ENCODE measurements at regions not wholly inside any gene's neighbourhood (a gene's known extent, or its start where the extent isn't known, plus 50 kb on each side); places are given as distances from the start of the nearest gene placed in this dataset.
"Not testable (repeated sequence)": the region's sequence is repeated elsewhere in the genome, so short reads cannot be mapped to it uniquely, and the experiment has no call there.

DNA sequence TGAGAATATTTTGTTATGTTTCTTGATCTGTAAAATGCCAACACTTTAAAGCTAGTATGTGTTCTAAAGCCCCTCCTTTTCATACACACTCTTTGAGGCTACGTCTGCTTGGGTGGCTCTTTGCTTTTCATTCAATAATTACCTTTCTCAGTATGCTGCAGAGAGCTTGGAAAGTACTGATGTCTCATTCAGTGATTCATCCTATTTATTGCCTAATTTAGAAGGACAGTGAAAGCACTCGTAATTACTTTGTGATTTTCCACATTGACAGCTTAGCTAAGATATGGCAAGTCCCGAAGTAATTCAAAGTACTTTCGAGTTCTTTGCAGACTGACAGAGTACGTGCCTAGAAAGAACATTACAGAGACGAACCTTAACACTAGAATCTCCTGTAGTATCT lies 57.2 kb downstream of the BMP15 start:
- no peak for DNase-seq

DNA sequence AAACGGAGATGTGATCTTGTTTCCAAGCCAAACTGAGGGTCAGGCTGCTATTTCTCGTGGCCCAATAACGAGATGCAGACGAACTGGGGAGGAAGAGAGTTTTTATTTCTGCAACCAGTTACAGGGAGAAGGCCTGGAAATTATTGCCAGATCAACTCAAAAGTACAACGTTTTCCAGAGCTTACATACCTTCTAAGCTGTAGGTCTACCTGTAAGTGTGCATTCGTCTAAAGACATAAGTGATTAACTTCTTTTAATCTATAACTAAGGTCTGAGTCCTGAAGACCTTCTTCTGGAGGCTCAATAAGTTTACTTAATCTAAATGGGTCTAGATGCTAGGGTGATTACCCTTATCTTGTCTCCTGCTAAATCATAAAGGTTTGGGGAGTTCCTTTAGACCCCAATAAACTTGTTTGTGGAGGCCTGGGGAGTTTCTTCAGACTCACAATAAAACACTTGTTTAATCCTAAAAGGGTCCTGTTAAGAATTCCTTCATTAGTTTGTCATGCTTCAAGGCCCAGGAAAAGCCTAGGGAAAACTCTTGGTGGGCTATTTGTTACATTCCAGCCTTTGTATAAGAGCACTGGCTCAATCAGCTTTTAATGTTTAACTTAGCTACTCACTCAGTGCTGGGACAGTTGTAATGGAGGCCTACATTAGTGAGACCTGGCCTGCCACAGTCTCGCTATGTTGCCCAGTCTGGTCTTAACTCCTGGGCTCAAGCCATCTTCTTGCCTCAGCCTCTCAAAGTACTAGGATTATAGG lies 58.5 kb downstream of the BMP15 start:
- DNase-seq, result not testable (repeated sequence)

DNA sequence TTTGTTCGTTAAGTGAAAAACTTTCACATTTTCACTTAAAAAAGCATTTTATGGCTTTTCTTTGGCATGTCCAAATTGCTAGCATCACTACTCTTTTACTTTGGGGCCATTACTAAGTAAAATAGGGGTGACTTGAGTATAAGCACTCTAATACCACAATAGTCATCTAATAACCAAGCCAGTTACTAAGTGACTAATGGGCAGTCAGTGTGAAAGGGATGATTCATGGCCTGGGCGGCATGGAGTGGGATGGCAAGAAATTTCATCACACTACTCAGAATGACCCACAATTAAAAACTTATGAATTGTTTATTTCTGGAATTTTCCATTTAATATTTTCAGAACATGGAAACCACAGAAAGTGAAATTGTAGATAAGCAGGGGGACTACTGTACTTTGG lies 60.9 kb downstream of the BMP15 start:
- DNase-seq, result no peak

GRCh38 chrX:50973199-50973598 lies 62.7 kb downstream of the BMP15 start:
- DNase-seq, result no peak

- DNase-seq, result no peak
Observed at GRCh38 chrX:50978920-50979682, 68.6 kb downstream of the BMP15 start.

- DNase-seq, result no peak
Observed at GRCh38 chrX:50980251-50980650, 69.7 kb downstream of the BMP15 start.

- no peak for DNase-seq
Observed at GRCh38 chrX:50988649-50989048, 78.1 kb downstream of the BMP15 start.

GRCh38 chrX:50996930-50997329 lies 86.4 kb downstream of the BMP15 start:
- DNase-seq, result no peak

- not testable (repeated sequence) for DNase-seq
Observed at GRCh38 chrX:51000384-51000783, 89.8 kb downstream of the BMP15 start.

DNA sequence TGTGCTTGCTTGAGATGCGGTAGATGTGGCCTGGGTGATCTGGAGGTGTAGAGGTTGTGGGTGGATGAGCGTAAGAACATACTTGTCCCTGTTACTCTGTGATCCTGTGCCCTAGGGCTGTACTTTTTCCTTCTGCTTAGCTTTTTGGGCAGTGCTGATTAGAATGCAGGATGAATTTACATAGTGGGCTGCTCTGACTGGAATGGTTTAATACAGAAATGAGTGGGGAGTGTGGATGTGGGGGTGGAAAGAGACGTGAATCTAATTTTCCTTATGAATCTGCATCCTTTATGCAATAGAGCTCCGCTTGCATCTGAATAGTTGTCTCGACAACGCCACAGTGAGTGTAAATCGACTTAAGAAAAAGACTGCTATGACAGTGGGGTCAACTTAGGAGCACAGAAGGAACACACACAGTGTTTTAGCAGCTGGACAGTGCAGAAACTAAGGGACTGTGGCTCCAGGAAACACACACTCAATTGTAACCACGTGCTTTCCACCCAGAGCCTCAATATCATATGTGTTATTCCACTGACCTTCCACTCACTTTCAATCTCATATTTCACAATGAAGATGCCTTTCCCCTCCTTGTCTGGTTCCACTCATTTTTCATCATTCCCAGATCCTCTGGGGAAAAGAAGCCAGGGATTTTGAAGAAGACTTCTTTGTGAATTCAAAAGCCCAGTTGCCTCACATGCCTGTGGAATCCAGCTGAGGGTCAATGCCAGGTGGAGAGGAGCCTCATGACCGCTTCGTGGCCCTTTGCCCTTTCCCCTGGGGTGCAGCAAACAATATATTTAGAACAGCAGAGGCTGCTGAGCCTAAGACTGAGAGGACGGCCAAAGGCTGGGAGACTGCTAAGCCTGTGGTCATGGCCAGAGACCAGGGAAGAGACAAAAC lies 91.4 kb downstream of the BMP15 start:
- DNase-seq, result not testable (repeated sequence)

GRCh38 chrX:51006064-51006463 lies 95.5 kb downstream of the BMP15 start:
- DNase-seq, result no peak

- DNase-seq, result no peak
Observed at GRCh38 chrX:51024106-51024696, 113.7 kb downstream of the BMP15 start.

DNA sequence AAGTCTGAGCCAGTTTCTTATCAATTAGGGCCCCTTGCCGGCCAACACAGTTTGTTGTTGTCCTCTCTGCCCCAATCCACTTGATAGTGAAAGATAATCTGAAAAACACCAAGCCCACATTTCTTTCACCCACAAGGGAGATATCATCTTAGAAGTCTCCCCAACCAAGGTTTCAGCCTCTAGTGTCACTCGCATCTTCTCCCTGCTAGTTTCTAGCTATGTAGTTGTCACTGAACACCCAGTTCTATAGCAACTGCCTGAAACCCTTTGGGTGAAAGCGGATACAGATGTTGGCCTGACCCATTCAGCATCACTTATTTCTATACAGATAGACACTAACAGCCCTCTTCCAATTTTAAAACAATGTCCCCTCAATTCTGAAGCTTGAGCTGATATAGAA lies 116.3 kb downstream of the BMP15 start:
- DNase-seq, result no peak

DNA sequence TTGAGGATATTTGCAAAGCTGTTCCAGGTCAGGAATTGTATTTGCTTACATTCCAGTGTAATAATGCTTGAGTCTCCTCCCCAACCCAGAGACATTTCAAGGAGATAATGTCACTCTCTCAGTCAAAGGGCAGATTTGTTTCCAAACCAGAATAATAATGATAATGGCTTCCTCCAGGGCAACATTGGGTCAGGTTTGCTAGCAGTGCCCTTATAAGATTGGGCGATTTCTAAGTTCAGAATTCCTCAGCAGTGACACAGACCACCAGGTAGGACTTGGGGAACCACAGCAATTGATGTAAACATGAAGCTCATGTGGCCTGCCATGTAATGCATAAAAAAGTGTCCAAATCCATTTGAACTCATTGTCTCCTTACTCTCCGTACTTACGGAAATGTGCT lies 125.2 kb downstream of the BMP15 start:
- DNase-seq, result no peak

DNA sequence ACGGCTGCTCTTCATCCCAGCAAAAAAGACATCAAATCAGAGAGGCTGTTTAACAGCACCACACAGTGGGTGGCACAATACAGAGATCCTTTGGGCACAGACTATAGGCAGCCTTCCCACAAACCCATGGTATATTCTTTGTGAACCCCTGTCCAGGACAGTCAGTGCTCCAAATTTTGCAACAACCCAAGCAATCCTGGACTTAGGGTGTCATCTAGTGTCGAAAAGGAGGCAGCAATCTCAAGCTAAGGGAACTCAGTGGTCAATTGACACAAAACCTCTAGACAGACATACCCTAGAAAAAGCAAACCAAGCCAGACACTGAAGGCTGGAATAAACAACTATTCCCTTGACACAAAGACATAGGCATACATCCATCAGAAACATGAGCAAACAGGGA lies 137.4 kb downstream of the BMP15 start:
- no peak for DNase-seq

DNA sequence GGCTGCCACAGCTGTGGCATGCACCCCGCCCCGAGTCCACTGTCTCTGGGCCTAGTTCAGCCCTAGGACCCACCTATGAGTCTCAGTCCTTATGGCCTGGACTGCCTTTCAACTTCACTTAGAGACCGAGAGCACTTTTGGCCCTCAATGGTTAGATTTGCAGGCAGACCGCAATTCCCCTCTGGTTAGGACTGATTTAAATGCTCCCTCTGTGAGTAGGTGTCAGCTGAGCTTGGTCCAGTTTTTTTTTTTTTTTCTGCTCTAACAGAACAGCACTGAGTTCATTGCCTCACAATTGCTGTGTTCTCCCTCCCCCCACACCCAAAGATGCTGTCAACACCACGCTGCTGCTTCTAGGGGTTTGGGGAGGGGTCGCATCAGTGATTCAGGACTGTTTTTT lies 143.2 kb downstream of the BMP15 start:
- no peak for DNase-seq

GRCh38 chrX:51098046-51098445 lies 187.5 kb downstream of the BMP15 start:
- no peak for DNase-seq

DNA sequence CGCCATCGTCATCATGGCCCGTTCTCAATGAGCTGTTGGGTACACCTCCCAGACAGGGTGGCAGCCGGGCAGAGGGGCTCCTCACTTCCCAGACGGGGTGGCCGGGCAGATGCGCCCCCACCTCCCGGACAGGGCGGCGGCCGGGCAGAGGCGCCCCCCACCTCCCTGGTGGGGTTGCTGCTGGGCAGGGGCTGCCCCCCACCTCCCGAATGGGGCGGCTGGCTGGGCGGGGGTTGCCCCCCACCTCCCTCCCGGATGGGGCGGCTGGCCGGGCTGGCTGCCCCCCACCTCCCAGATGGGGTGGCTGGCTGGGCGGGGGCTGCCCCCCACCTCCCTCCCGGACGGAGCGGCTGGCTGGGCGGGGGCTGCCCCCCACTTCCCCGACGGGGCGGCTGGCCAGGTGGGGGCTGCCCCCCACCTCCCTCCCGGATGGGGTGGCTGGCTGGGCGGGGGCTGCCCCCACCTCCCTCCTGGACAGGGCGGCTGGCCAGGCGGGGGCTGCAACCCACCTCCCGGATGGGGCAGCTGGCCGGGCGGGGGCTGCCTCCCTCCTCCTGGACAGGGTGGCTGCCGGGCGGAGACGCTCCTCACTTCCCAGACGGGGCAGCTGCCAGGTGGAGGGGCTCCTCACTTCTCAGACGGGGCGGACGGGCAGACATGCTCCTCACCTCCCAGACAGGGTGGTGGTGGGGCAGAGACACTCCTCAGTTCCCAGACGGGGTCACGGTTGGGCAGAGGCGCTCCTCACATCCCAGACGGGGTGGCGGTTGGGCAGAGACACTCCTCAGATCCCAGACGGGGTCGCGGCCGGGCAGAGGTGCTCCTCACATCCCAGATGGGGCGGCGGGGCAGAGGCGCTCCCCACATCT lies 208.8 kb downstream of the BMP15 start:
- not testable (repeated sequence) for DNase-seq

- not testable (repeated sequence) for DNase-seq
Observed at GRCh38 chrX:51125743-51126142, 206.9 kb upstream of the NUDT10 start.

DNA sequence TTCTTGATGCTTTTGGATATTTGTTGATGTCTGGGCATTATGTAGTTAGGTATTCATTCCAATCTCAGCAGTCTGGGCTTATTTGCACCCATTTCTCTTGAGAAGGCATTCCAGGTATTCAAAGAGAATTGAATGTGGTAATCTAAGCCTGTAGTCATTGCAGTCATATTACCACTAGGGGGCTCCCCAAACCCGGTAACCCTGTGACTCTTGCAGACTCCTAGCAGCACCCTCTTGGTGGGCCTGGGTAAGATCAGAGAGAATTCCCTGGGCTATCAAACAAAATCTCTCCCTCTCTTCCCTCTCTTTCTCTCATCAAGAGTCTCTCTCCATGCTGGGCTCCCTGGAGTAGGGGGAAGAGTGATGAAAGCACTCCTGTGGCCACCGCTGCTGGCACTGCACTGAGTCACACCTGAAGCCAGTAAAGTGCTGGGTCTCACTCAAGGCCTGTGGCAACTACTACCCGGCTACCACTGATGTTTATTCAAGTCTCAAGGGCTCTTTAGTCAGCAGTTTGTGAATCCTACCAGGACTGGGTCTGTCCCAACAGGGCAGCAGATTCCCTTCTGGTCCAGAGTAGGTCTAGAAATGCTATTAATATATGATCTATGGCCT lies 187.7 kb upstream of the NUDT10 start:
- DNase-seq, result peak; percentile 4

DNA sequence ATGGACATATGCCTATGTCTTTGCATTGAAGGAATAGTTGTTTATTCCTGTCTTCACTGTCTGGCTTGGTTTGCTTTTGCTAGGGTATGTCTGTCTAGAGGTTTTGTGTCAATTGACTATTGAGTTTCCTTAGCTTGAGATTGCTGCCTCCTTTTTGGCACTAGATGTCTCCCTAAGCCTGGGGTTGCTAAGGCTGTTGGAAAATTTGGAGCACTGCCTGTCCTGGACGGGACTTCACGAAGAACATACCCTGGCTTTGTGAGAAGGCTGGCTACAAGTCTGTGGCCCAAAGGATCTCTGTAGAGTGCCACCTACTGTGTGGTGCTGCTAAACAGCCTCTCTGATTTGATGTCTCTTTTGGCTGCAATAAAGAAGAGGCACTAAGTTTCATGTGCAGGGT lies 183.8 kb upstream of the NUDT10 start:
- DNase-seq, result peak; percentile 0

Data from SHP77 treated with DMSO at 0.1 percent for 48 hours (cell line).